MCF 10A (cell line): ENCODE measurements at regions not wholly inside any gene's neighbourhood (a gene's known extent, or its start where the extent isn't known, plus 50 kb on each side); places are given as distances from the start of the nearest gene placed in this dataset.
A peak's percentile ranks its signal among the peaks of the same experiment; 100 is the strongest.

ENCODE experiments used
- BruUV-seq: library from RNA; stranded (reverse); fragments of 400-500 nt; replicated peaks from 2 replicates; lab custom pipeline; 2021; lab: Mats Ljungman, UMichigan
- CTCF ChIA-PET: fragments of 300-600 bp; sonication (Branson Sonifier 250); formaldehyde crosslinking; extraction: SDS; loops from one replicate; lab custom pipeline; 2021; ENCODE audit warnings: antibody characterized with exemption, inconsistent platforms; lab: Yijun Ruan, JAX
- POLR2A ChIA-PET: fragments of 300-600, 350-650 bp; sonication (Branson Sonifier 250); formaldehyde crosslinking; extraction: SDS; loops from one replicate; lab custom pipeline; 2020; ENCODE audit warnings: antibody characterized with exemption, inconsistent platforms; lab: Yijun Ruan, JAX
- DNase-seq: peaks from one replicate; pipeline ENCODE4 v3.0.0-alpha.2; 2018; ENCODE audit not compliant: unreplicated experiment
- H3K27ac Mint-ChIP-seq: one replicate; pipeline ENCODE4 v1.8.0; 2022; ENCODE audit warnings: mild to moderate bottlenecking, low read depth, mixed read lengths; ENCODE audit not compliant: unreplicated experiment
- H3K27me3 Mint-ChIP-seq: one replicate; pipeline ENCODE4 v1.8.0; 2022; ENCODE audit warnings: mixed read lengths; ENCODE audit not compliant: insufficient read depth, unreplicated experiment
- H3K36me3 Mint-ChIP-seq: one replicate; pipeline ENCODE4 v1.8.0; 2022; ENCODE audit warnings: mild to moderate bottlenecking, moderate library complexity, mixed read lengths; ENCODE audit not compliant: insufficient read depth, unreplicated experiment
- H3K4me1 Mint-ChIP-seq: one replicate; pipeline ENCODE4 v1.8.0; 2022; ENCODE audit warnings: mixed read lengths; ENCODE audit not compliant: insufficient read depth, unreplicated experiment
- H3K4me3 Mint-ChIP-seq: one replicate; pipeline ENCODE4 v1.8.0; 2022; ENCODE audit warnings: mild to moderate bottlenecking, moderate library complexity, mixed read lengths; ENCODE audit not compliant: unreplicated experiment
- H3K9me3 Mint-ChIP-seq: one replicate; pipeline ENCODE4 v1.8.0; 2022; ENCODE audit warnings: mixed read lengths; ENCODE audit not compliant: unreplicated experiment
- intact Hi-C: fragments of 100-400 bp; cut with micrococcal nuclease; formaldehyde crosslinking; loops from 2 replicates; pipeline ENCODE4 v1.14.1; 2022
- TF ChIP-seq, protein P1 (sequence below): fragments of 200-600 bp; IDR thresholded peaks from one replicate; pipeline ENCODE4 v1.8.0; 2022; ENCODE audit warnings: antibody characterized with exemption, mild to moderate bottlenecking; ENCODE audit not compliant: unreplicated experiment

GRCh38 chr1:177355575-177355974 is 184.8 kb downstream of the BRINP2 start:
- Mint-ChIP-seq H3K36me3 (no peaks in the 10 kb centered on the region), H3K27me3 (peaks cover 22% of the 10 kb centered on the region), H3K4me1 (no peaks in the 10 kb centered on the region), H3K27ac (no peak overlapping the region), H3K9me3 (no peaks in the 10 kb centered on the region), H3K4me3 (no peak overlapping the region)
- no TSS peak for BruUV-seq
- POLR2A ChIA-PET: no interaction called here
- intact Hi-C loops: loop anchor here (1.0 to 10.0 kb wide), 5 partner anchors 99 to 591 kb away; no protein-coding TSS in a partner anchor
- peak; percentile 70 for DNase-seq
- CTCF ChIA-PET: interaction anchor here (0.6 to 5.9 kb wide), 26 partner anchors 9 to 1738 kb away, joined by 3 to 101 read pairs (median 4); partner anchors contain the start of gene ASTN1
- TF ChIP-seq, protein P1, sequence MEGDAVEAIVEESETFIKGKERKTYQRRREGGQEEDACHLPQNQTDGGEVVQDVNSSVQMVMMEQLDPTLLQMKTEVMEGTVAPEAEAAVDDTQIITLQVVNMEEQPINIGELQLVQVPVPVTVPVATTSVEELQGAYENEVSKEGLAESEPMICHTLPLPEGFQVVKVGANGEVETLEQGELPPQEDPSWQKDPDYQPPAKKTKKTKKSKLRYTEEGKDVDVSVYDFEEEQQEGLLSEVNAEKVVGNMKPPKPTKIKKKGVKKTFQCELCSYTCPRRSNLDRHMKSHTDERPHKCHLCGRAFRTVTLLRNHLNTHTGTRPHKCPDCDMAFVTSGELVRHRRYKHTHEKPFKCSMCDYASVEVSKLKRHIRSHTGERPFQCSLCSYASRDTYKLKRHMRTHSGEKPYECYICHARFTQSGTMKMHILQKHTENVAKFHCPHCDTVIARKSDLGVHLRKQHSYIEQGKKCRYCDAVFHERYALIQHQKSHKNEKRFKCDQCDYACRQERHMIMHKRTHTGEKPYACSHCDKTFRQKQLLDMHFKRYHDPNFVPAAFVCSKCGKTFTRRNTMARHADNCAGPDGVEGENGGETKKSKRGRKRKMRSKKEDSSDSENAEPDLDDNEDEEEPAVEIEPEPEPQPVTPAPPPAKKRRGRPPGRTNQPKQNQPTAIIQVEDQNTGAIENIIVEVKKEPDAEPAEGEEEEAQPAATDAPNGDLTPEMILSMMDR: peak; percentile 55

- BruUV-seq: no TSS peak
- Mint-ChIP-seq H3K27ac (no peak overlapping the region), H3K27me3 (peaks cover 22% of the 10 kb centered on the region), H3K9me3 (no peaks in the 10 kb centered on the region), H3K36me3 (no peaks in the 10 kb centered on the region), H3K4me3 (no peak overlapping the region), H3K4me1 (no peaks in the 10 kb centered on the region)
- intact Hi-C loops: loop anchor here (2.0 to 10.0 kb wide), 2 partner anchors 173 to 431 kb away; no protein-coding TSS in a partner anchor
- ChIA-PET POLR2A (interaction anchor here (1.1 kb wide), 1 partner anchor 8 kb away, joined by 3 read pairs; no protein-coding TSS in a partner anchor), CTCF (interaction anchor here (0.5 to 5.9 kb wide), 26 partner anchors 10 to 842 kb away, joined by 3 to 101 read pairs (median 3); no protein-coding TSS in a partner anchor)
- no peak for DNase-seq
- TF ChIP-seq, protein P1: no peak
Measured at GRCh38 chr1:177354247-177354646, 183.5 kb downstream of the BRINP2 start.

DNA sequence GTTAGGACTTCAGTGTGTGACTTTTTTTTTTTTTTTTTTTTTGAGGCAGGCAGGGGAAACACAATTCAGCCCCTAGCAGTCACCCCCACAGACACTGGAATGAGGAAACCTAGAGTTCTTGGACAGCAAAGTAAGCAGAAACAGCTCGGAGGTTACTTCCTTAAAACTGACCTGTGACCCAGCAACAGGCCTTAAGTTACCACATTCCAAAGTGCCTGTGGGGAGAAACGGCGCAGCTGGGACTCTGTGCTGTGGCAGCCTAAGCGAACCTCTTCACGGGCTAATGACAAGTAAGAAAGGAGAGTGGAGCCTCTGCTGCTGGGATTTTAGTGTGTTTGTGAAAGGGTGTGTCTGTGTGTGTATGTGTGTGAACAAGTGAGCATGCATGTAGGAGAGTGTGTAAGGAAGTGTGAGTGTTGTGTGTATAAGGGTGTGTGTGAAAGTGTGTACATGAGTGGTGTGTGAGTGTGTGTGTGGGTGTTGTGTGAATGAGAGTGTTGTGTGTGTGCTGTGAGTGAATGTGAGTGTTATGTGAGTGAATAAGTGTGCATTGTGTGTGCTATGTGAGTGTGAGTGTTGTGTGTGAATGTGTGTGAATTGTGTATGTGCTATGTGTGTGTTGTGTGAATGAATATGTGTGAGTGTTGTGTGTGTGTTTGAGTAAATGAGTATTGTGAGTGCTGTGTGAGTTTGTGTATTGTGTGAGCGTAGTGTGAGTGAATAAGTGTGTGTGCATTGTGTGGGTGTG is 180.8 kb downstream of the BRINP2 start:
- no TSS peak for BruUV-seq
- TF ChIP-seq, protein P1: no peak
- Mint-ChIP-seq H3K27ac (no peak overlapping the region), H3K9me3 (no peaks in the 10 kb centered on the region), H3K27me3 (no peaks in the 10 kb centered on the region), H3K4me3 (no peak overlapping the region), H3K36me3 (no peaks in the 10 kb centered on the region), H3K4me1 (no peaks in the 10 kb centered on the region)
- intact Hi-C loops: loop anchor here (10.0 kb wide), 1 partner anchor 433 kb away; no protein-coding TSS in a partner anchor
- no peak for DNase-seq
- POLR2A ChIA-PET: no interaction called here
- CTCF ChIA-PET: interaction anchor here (0.5 to 0.6 kb wide), 2 partner anchors 536 to 776 kb away, joined by 3 read pairs; no protein-coding TSS in a partner anchor

- POLR2A ChIA-PET: no interaction called here
- CTCF ChIA-PET: interaction anchor here (0.6 to 1.3 kb wide), 4 partner anchors 15 to 119 kb away, joined by 3 read pairs; no protein-coding TSS in a partner anchor
- H3K27ac Mint-ChIP-seq: no peak overlapping the region
- no TSS peak for BruUV-seq
- no peak for DNase-seq
- H3K4me3 Mint-ChIP-seq: no peak overlapping the region
- no peaks in the 10 kb centered on the region for H3K36me3 Mint-ChIP-seq
- intact Hi-C loops: no loop called here
- TF ChIP-seq, protein P1: no peak
- no peaks in the 10 kb centered on the region for H3K4me1 Mint-ChIP-seq
- H3K9me3 Mint-ChIP-seq: no peaks in the 10 kb centered on the region
- peaks cover 10% of the 10 kb centered on the region for H3K27me3 Mint-ChIP-seq
Measured at GRCh38 chr1:177346790-177347359, 176.1 kb downstream of the BRINP2 start.
